ENCODE measurements at regions not wholly inside any gene's neighbourhood (a gene's known extent, or its start where the extent isn't known, plus 50 kb on each side); places are given as distances from the start of the nearest gene placed in this dataset.

DNA sequence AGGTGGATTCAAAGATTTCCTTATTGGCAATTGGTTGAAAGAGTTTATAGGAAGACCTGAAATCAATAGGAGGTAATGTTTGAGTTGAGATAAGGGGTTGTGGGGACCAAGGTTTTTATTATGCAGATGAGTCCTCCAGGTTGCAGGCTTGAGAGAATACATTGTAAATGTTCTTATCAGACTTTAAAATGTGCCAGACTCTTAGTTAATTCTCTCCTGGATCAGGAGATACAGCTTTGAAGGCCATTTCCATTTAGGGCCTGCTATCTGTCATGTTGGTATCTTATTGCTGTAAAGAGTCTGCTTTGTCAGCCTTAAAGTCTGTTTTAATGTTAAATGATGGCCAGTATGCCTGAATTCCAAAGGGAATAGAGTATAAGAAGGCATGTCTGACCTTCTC, 61.8 kb upstream of the CALCR start:
- Histone ChIP-seq H4K8ac (ENCODE audit: low read depth, low read length) (no peak overlapping the region), H2AFZ (ENCODE audit: insufficient read depth, low read length, poor library complexity) (no peak overlapping the region), H2BK5ac (ENCODE audit: low read depth, low read length, poor library complexity) (no peak overlapping the region), H4K91ac (ENCODE audit: low read depth, low read length) (no peak overlapping the region), H2BK12ac (ENCODE audit: low read length) (no peak overlapping the region), H3K23ac (ENCODE audit: low read length) (no peak overlapping the region), H3K4me2 (ENCODE audit: low read length) (no peak overlapping the region), H3K79me2 (ENCODE audit: control insufficient read depth, insufficient read depth, low read length, poor library complexity) (no peaks in the 10 kb centered on the region), H3K9me3 (ENCODE audit: insufficient read depth, low read depth, low read length) (no peaks in the 10 kb centered on the region), H3K14ac (ENCODE audit: low read length) (no peak overlapping the region), H3K4ac (ENCODE audit: low read depth, low read length) (no peak overlapping the region), H2BK120ac (ENCODE audit: insufficient read depth, low read length, poor library complexity) (no peak overlapping the region), H3K4me3 (ENCODE audit: low read depth, low read length) (no peak overlapping the region), H4K12ac (ENCODE audit: low read depth, low read length) (no peak overlapping the region), H3K27ac (ENCODE audit: low read depth, low read length) (no peak overlapping the region), H3K4me1 (ENCODE audit: control insufficient read depth in 1 of 2, insufficient read depth in 2 of 2, low read length in 2 of 2) (no peaks in the 10 kb centered on the region), H3K9ac (ENCODE audit: low read length) (no peak overlapping the region), H3K36me3 (ENCODE audit: control insufficient read depth in 1 of 2, insufficient read depth in 2 of 2, low read length in 2 of 2) (no peaks in the 10 kb centered on the region), H3K79me1 (ENCODE audit: low read length) (no peaks in the 10 kb centered on the region), H3K18ac (ENCODE audit: low read length) (no peak overlapping the region), H2AK5ac (ENCODE audit: low read length) (no peak overlapping the region), H3K27me3 (ENCODE audit: insufficient read depth, low read length) (no peaks in the 10 kb centered on the region)
- DNase-seq: no peak

GRCh38 chr7:93632371-93632770, 57.8 kb upstream of the CALCR start:
- no peak overlapping the region for H3K18ac ChIP-seq (ENCODE audit: low read length)
- no peaks in the 10 kb centered on the region for H3K79me1 ChIP-seq (ENCODE audit: low read length)
- H3K27ac ChIP-seq (ENCODE audit: low read depth, low read length): no peak overlapping the region
- H3K4ac ChIP-seq (ENCODE audit: low read depth, low read length): no peak overlapping the region
- no peak overlapping the region for H3K23ac ChIP-seq (ENCODE audit: low read length)
- no peaks in the 10 kb centered on the region for H3K79me2 ChIP-seq (ENCODE audit: control insufficient read depth, insufficient read depth, low read length, poor library complexity)
- no peak overlapping the region for H2AFZ ChIP-seq (ENCODE audit: insufficient read depth, low read length, poor library complexity)
- no peak overlapping the region for H4K12ac ChIP-seq (ENCODE audit: low read depth, low read length)
- H2BK120ac ChIP-seq (ENCODE audit: insufficient read depth, low read length, poor library complexity): no peak overlapping the region
- H3K14ac ChIP-seq (ENCODE audit: low read length): no peak overlapping the region
- H3K27me3 ChIP-seq (ENCODE audit: insufficient read depth, low read length): no peaks in the 10 kb centered on the region
- H4K91ac ChIP-seq (ENCODE audit: low read depth, low read length): no peak overlapping the region
- no peak overlapping the region for H3K4me2 ChIP-seq (ENCODE audit: low read length)
- H3K4me3 ChIP-seq (ENCODE audit: low read depth, low read length): no peak overlapping the region
- no peak overlapping the region for H2BK5ac ChIP-seq (ENCODE audit: low read depth, low read length, poor library complexity)
- H3K9ac ChIP-seq (ENCODE audit: low read length): no peak overlapping the region
- no peaks in the 10 kb centered on the region for H3K36me3 ChIP-seq (ENCODE audit: control insufficient read depth in 1 of 2, insufficient read depth in 2 of 2, low read length in 2 of 2)
- H3K9me3 ChIP-seq (ENCODE audit: insufficient read depth, low read depth, low read length): no peaks in the 10 kb centered on the region
- no peak overlapping the region for H2BK12ac ChIP-seq (ENCODE audit: low read length)
- no peaks in the 10 kb centered on the region for H3K4me1 ChIP-seq (ENCODE audit: control insufficient read depth in 1 of 2, insufficient read depth in 2 of 2, low read length in 2 of 2)
- no CpG with 5 or more reads among the region's 1 CpG for WGBS (ENCODE audit: extremely low coverage, insufficient coverage, insufficient read length)
- H2AK5ac ChIP-seq (ENCODE audit: low read length): no peak overlapping the region
- H4K8ac ChIP-seq (ENCODE audit: low read depth, low read length): no peak overlapping the region
- no peak for DNase-seq

GRCh38 chr7:93629291-93629801, 54.8 kb upstream of the CALCR start:
- H2BK12ac ChIP-seq (ENCODE audit: low read length): no peak overlapping the region
- H4K91ac ChIP-seq (ENCODE audit: low read depth, low read length): no peak overlapping the region
- H4K12ac ChIP-seq (ENCODE audit: low read depth, low read length): no peak overlapping the region
- DNase-seq: no peak
- no peaks in the 10 kb centered on the region for H3K4me1 ChIP-seq (ENCODE audit: control insufficient read depth in 1 of 2, insufficient read depth in 2 of 2, low read length in 2 of 2)
- H2AFZ ChIP-seq (ENCODE audit: insufficient read depth, low read length, poor library complexity): no peak overlapping the region
- no peaks in the 10 kb centered on the region for H3K79me2 ChIP-seq (ENCODE audit: control insufficient read depth, insufficient read depth, low read length, poor library complexity)
- H3K27ac ChIP-seq (ENCODE audit: low read depth, low read length): no peak overlapping the region
- H3K4me3 ChIP-seq (ENCODE audit: low read depth, low read length): no peak overlapping the region
- H2BK120ac ChIP-seq (ENCODE audit: insufficient read depth, low read length, poor library complexity): no peak overlapping the region
- no peak overlapping the region for H3K9ac ChIP-seq (ENCODE audit: low read length)
- H3K4me2 ChIP-seq (ENCODE audit: low read length): no peak overlapping the region
- H3K79me1 ChIP-seq (ENCODE audit: low read length): no peaks in the 10 kb centered on the region
- H3K18ac ChIP-seq (ENCODE audit: low read length): no peak overlapping the region
- H3K14ac ChIP-seq (ENCODE audit: low read length): no peak overlapping the region
- H3K9me3 ChIP-seq (ENCODE audit: insufficient read depth, low read depth, low read length): no peaks in the 10 kb centered on the region
- H2AK5ac ChIP-seq (ENCODE audit: low read length): no peak overlapping the region
- no peaks in the 10 kb centered on the region for H3K36me3 ChIP-seq (ENCODE audit: control insufficient read depth in 1 of 2, insufficient read depth in 2 of 2, low read length in 2 of 2)
- H4K8ac ChIP-seq (ENCODE audit: low read depth, low read length): no peak overlapping the region
- no peak overlapping the region for H2BK5ac ChIP-seq (ENCODE audit: low read depth, low read length, poor library complexity)
- no peak overlapping the region for H3K4ac ChIP-seq (ENCODE audit: low read depth, low read length)
- no CpG with 5 or more reads among the region's 2 CpGs for WGBS (ENCODE audit: extremely low coverage, insufficient coverage, insufficient read length)
- no peak overlapping the region for H3K23ac ChIP-seq (ENCODE audit: low read length)
- no peaks in the 10 kb centered on the region for H3K27me3 ChIP-seq (ENCODE audit: insufficient read depth, low read length)

- no peak overlapping the region for H3K23ac ChIP-seq (ENCODE audit: low read length)
- no peak overlapping the region for H2BK5ac ChIP-seq (ENCODE audit: low read depth, low read length, poor library complexity)
- H3K27ac ChIP-seq (ENCODE audit: low read depth, low read length): no peak overlapping the region
- H3K9me3 ChIP-seq (ENCODE audit: insufficient read depth, low read depth, low read length): no peaks in the 10 kb centered on the region
- H4K8ac ChIP-seq (ENCODE audit: low read depth, low read length): no peak overlapping the region
- no peak overlapping the region for H3K4ac ChIP-seq (ENCODE audit: low read depth, low read length)
- no peak for DNase-seq
- H2BK12ac ChIP-seq (ENCODE audit: low read length): no peak overlapping the region
- no peak overlapping the region for H2AK5ac ChIP-seq (ENCODE audit: low read length)
- no peak overlapping the region for H2AFZ ChIP-seq (ENCODE audit: insufficient read depth, low read length, poor library complexity)
- H3K79me1 ChIP-seq (ENCODE audit: low read length): no peaks in the 10 kb centered on the region
- H3K14ac ChIP-seq (ENCODE audit: low read length): no peak overlapping the region
- H3K27me3 ChIP-seq (ENCODE audit: insufficient read depth, low read length): no peaks in the 10 kb centered on the region
- H3K18ac ChIP-seq (ENCODE audit: low read length): no peak overlapping the region
- H4K91ac ChIP-seq (ENCODE audit: low read depth, low read length): no peak overlapping the region
- H2BK120ac ChIP-seq (ENCODE audit: insufficient read depth, low read length, poor library complexity): no peak overlapping the region
- H3K79me2 ChIP-seq (ENCODE audit: control insufficient read depth, insufficient read depth, low read length, poor library complexity): no peaks in the 10 kb centered on the region
- no peaks in the 10 kb centered on the region for H3K4me1 ChIP-seq (ENCODE audit: control insufficient read depth in 1 of 2, insufficient read depth in 2 of 2, low read length in 2 of 2)
- no peak overlapping the region for H4K12ac ChIP-seq (ENCODE audit: low read depth, low read length)
- no peak overlapping the region for H3K9ac ChIP-seq (ENCODE audit: low read length)
- H3K4me2 ChIP-seq (ENCODE audit: low read length): no peak overlapping the region
- no peaks in the 10 kb centered on the region for H3K36me3 ChIP-seq (ENCODE audit: control insufficient read depth in 1 of 2, insufficient read depth in 2 of 2, low read length in 2 of 2)
- no peak overlapping the region for H3K4me3 ChIP-seq (ENCODE audit: low read depth, low read length)
- no CpG with 5 or more reads among the region's 1 CpG for WGBS (ENCODE audit: extremely low coverage, insufficient coverage, insufficient read length)
These were observed 52.3 kb upstream of the CALCR start for GRCh38 chr7:93626869-93627268.
